ENCODE measurements at regions not wholly inside any gene's neighbourhood (a gene's known extent, or its start where the extent isn't known, plus 50 kb on each side); places are given as distances from the start of the nearest gene placed in this dataset.

- Histone ChIP-seq H3K4me3 (no peak overlapping the region), H3K27me3 (ENCODE audit: low read depth) (no peaks in the 10 kb centered on the region), H3K9me3 (no peaks in the 10 kb centered on the region), H3K36me3 (no peaks in the 10 kb centered on the region), H3K4me1 (no peaks in the 10 kb centered on the region), H3K27ac (no peak overlapping the region)
- DNase-seq (no peak), ATAC-seq (no peak)
- intact Hi-C loops (cut with DNase I) = no loop called here
- TF ChIP-seq CTCF (IDR thresholded peaks at IDR 0.05) = no peak
Measured at GRCh38 chr14:45990252-45990651, 661.3 kb downstream of the RPL10L start.

GRCh38 chr14:45976001-45976400 lies 675.6 kb downstream of the RPL10L start:
- intact Hi-C loops (cut with DNase I) = no loop called here
- Histone ChIP-seq H3K27ac (no peak overlapping the region), H3K4me3 (no peak overlapping the region), H3K27me3 (ENCODE audit: low read depth) (no peaks in the 10 kb centered on the region), H3K36me3 (no peaks in the 10 kb centered on the region), H3K4me1 (no peaks in the 10 kb centered on the region), H3K9me3 (no peaks in the 10 kb centered on the region)
- DNase-seq (no peak), ATAC-seq (no peak)
- TF ChIP-seq CTCF (IDR thresholded peaks at IDR 0.05) = no peak

- intact Hi-C loops (cut with DNase I) = no loop called here
- Histone ChIP-seq H3K4me1 (no peaks in the 10 kb centered on the region), H3K9me3 (no peaks in the 10 kb centered on the region), H3K4me3 (no peak overlapping the region), H3K27me3 (ENCODE audit: low read depth) (no peaks in the 10 kb centered on the region), H3K36me3 (no peaks in the 10 kb centered on the region), H3K27ac (no peak overlapping the region)
- ATAC-seq (no peak), DNase-seq (no peak)
- TF ChIP-seq CTCF (IDR thresholded peaks at IDR 0.05) = no peak
Measured at GRCh38 chr14:45972416-45972815, 679.2 kb downstream of the RPL10L start.

- ATAC-seq (no peak), DNase-seq (no peak)
- H3K4me1 ChIP-seq = no peaks in the 10 kb centered on the region
- no peak overlapping the region for H3K4me3 ChIP-seq
- H3K27ac ChIP-seq = no peak overlapping the region
- no peaks in the 10 kb centered on the region for H3K27me3 ChIP-seq (ENCODE audit: low read depth)
- H3K9me3 ChIP-seq = no peaks in the 10 kb centered on the region
- no peaks in the 10 kb centered on the region for H3K36me3 ChIP-seq
- no peak for TF ChIP-seq CTCF (IDR thresholded peaks at IDR 0.05)
- intact Hi-C loops (cut with DNase I) = no loop called here
Measured at GRCh38 chr14:45970621-45971020, 681.0 kb downstream of the RPL10L start.

- Histone ChIP-seq H3K36me3 (no peaks in the 10 kb centered on the region), H3K9me3 (no peaks in the 10 kb centered on the region), H3K27me3 (ENCODE audit: low read depth) (no peaks in the 10 kb centered on the region), H3K4me1 (no peaks in the 10 kb centered on the region), H3K27ac (no peak overlapping the region), H3K4me3 (no peak overlapping the region)
- no peak for TF ChIP-seq CTCF (IDR thresholded peaks at IDR 0.05)
- ATAC-seq (no peak), DNase-seq (no peak)
- intact Hi-C loops (cut with DNase I) = no loop called here
Measured at GRCh38 chr14:45968037-45968436, 683.5 kb downstream of the RPL10L start.

GRCh38 chr14:45949479-45949878 lies 696.5 kb upstream of the MIS18BP1 start:
- H3K4me3 ChIP-seq = no peak overlapping the region
- no peaks in the 10 kb centered on the region for H3K4me1 ChIP-seq
- no peaks in the 10 kb centered on the region for H3K27me3 ChIP-seq (ENCODE audit: low read depth)
- H3K9me3 ChIP-seq = no peaks in the 10 kb centered on the region
- H3K27ac ChIP-seq = no peak overlapping the region
- DNase-seq = no peak
- no peaks in the 10 kb centered on the region for H3K36me3 ChIP-seq
- no peak for ATAC-seq
- intact Hi-C loops (cut with DNase I) = no loop called here
- TF ChIP-seq CTCF (IDR thresholded peaks at IDR 0.05) = no peak

All from lower lobe of right lung (tissue), 2 donors.